ENCODE measurements at regions not wholly inside any gene's neighbourhood (a gene's known extent, or its start where the extent isn't known, plus 50 kb on each side); places are given as distances from the start of the nearest gene placed in this dataset.

GRCh38 chr2:17076533-17076932, 410.9 kb upstream of the CYRIA start:
- TF ChIP-seq, protein P1, sequence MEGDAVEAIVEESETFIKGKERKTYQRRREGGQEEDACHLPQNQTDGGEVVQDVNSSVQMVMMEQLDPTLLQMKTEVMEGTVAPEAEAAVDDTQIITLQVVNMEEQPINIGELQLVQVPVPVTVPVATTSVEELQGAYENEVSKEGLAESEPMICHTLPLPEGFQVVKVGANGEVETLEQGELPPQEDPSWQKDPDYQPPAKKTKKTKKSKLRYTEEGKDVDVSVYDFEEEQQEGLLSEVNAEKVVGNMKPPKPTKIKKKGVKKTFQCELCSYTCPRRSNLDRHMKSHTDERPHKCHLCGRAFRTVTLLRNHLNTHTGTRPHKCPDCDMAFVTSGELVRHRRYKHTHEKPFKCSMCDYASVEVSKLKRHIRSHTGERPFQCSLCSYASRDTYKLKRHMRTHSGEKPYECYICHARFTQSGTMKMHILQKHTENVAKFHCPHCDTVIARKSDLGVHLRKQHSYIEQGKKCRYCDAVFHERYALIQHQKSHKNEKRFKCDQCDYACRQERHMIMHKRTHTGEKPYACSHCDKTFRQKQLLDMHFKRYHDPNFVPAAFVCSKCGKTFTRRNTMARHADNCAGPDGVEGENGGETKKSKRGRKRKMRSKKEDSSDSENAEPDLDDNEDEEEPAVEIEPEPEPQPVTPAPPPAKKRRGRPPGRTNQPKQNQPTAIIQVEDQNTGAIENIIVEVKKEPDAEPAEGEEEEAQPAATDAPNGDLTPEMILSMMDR (IDR thresholded peaks at IDR 0.05; ENCODE audit: low read depth, low read length), result no peak
- no peak for DNase-seq
- no peak overlapping the region for H3K4me3 ChIP-seq (ENCODE audit: low read depth, low read length)

GRCh38 chr2:17070711-17071110, 405.1 kb upstream of the CYRIA start:
- Histone ChIP-seq H3K27ac (no peak overlapping the region), H3K27me3 (ENCODE audit: insufficient read depth, low read depth, severe bottlenecking) (no peaks in the 10 kb centered on the region), H3K9me3 (ENCODE audit: severe bottlenecking) (peaks cover 6% of the 10 kb centered on the region), H3K36me3 (no peaks in the 10 kb centered on the region), H3K4me3 (ENCODE audit: low read depth, low read length) (no peak overlapping the region)
- TF ChIP-seq, protein P1 (IDR thresholded peaks at IDR 0.05; ENCODE audit: low read depth, low read length), result no peak
- no peak for DNase-seq

More at GRCh38 chr2:17076533-17076932, 410.9 kb upstream of the CYRIA start:
- Histone ChIP-seq H3K9me3 (ENCODE audit: severe bottlenecking) (peaks cover 10% of the 10 kb centered on the region), H3K27me3 (ENCODE audit: insufficient read depth, low read depth, severe bottlenecking) (no peaks in the 10 kb centered on the region), H3K36me3 (no peaks in the 10 kb centered on the region), H3K27ac (no peak overlapping the region)

DNA sequence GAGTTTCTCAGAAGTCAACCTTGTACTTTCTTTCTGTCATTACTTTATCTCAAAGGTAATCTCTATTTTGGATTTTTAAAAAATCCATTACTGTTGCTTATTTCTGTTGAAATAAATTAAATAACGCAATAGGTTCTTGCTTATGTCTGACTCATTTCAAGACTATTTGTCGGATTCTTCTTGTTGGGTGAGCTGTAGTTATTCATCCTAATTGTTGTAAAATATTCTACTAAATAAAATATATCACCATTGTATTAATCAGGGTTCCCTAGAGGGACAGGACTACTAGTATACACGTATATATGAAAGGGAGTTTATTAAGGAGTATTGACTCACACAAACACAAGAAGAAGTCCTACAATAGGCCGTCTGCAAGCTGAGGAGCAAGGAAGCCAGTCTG, 403.9 kb upstream of the CYRIA start:
- Histone ChIP-seq H3K9me3 (ENCODE audit: severe bottlenecking) (peaks cover 6% of the 10 kb centered on the region), H3K27me3 (ENCODE audit: insufficient read depth, low read depth, severe bottlenecking) (no peaks in the 10 kb centered on the region), H3K27ac (no peak overlapping the region), H3K36me3 (no peaks in the 10 kb centered on the region), H3K4me3 (ENCODE audit: low read depth, low read length) (no peak overlapping the region)
- TF ChIP-seq, protein P1 (IDR thresholded peaks at IDR 0.05; ENCODE audit: low read depth, low read length), result no peak
- no peak for DNase-seq

DNA sequence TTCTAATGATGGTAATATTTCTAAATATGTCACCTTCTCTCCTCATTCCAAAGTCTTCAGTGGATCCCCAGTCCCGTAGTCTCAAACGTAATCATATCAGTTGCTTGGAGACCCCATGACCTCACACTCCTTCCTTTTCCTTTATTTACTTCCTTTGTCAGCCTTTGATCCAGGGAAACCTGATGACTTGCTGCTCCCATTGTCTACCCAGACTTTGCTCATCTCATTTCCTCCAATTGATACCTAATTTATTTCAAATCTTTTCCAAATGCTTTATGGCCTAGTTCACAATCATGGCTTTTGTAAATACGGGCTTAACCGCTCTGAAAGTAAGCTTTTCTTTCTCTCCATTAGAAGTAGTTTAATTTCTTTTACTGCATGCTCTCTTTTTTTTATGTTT, 402.4 kb upstream of the CYRIA start:
- TF ChIP-seq, protein P1 (IDR thresholded peaks at IDR 0.05; ENCODE audit: low read depth, low read length), result no peak
- Histone ChIP-seq H3K27me3 (ENCODE audit: insufficient read depth, low read depth, severe bottlenecking) (no peaks in the 10 kb centered on the region), H3K9me3 (ENCODE audit: severe bottlenecking) (peaks cover 6% of the 10 kb centered on the region), H3K36me3 (no peaks in the 10 kb centered on the region), H3K27ac (no peak overlapping the region), H3K4me3 (ENCODE audit: low read depth, low read length) (no peak overlapping the region)
- DNase-seq, result no peak

GRCh38 chr2:17065536-17065935, 399.9 kb upstream of the CYRIA start:
- H3K27ac ChIP-seq, result no peak overlapping the region
- no peaks in the 10 kb centered on the region for H3K9me3 ChIP-seq (ENCODE audit: severe bottlenecking)
- TF ChIP-seq, protein P1 (IDR thresholded peaks at IDR 0.05; ENCODE audit: low read depth, low read length), result no peak
- no peaks in the 10 kb centered on the region for H3K36me3 ChIP-seq
- no peak overlapping the region for H3K4me3 ChIP-seq (ENCODE audit: low read depth, low read length)
- DNase-seq, result no peak
- H3K27me3 ChIP-seq (ENCODE audit: insufficient read depth, low read depth, severe bottlenecking), result no peaks in the 10 kb centered on the region

- no peaks in the 10 kb centered on the region for H3K36me3 ChIP-seq
- no peak overlapping the region for H3K27ac ChIP-seq
- DNase-seq, result no peak
- H3K9me3 ChIP-seq (ENCODE audit: severe bottlenecking), result no peaks in the 10 kb centered on the region
- no peak overlapping the region for H3K4me3 ChIP-seq (ENCODE audit: low read depth, low read length)
- TF ChIP-seq, protein P1 (IDR thresholded peaks at IDR 0.05; ENCODE audit: low read depth, low read length), result no peak
- no peaks in the 10 kb centered on the region for H3K27me3 ChIP-seq (ENCODE audit: insufficient read depth, low read depth, severe bottlenecking)
Measured at GRCh38 chr2:17061028-17061427, 395.4 kb upstream of the CYRIA start.

All from WERI-Rb-1 (cell line).